ENCODE measurements at regions not wholly inside any gene's neighbourhood (a gene's known extent, or its start where the extent isn't known, plus 50 kb on each side); places are given as distances from the start of the nearest gene placed in this dataset.
"Not testable (repeated sequence)": the region's sequence is repeated elsewhere in the genome, so short reads cannot be mapped to it uniquely, and the experiment has no call there.

DNA sequence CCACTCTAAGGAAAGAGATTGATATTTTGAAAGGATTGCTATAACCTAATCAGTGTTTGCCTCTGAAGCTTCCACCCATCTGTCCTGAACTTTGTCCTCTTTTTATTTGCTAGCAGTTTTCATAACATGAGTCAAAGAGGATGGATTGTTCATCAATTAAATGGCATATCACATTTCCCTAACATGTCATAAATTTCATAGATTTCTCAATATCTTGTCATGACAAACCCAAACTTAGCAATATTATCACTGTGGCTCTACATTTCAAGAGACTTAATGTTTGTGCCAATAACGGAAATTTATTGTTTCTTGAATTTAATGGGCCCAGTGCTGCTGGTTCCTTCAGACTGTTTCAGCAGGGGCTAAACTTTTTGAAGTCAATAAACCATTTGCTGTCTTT is 330.3 kb downstream of the CAAP1 start:
- no peak for DNase-seq

GRCh38 chr9:26561928-26562327 is 330.7 kb downstream of the CAAP1 start:
- no peak for DNase-seq

- DNase-seq = no peak
Measured at GRCh38 chr9:26559506-26559905, 333.1 kb downstream of the CAAP1 start.

DNA sequence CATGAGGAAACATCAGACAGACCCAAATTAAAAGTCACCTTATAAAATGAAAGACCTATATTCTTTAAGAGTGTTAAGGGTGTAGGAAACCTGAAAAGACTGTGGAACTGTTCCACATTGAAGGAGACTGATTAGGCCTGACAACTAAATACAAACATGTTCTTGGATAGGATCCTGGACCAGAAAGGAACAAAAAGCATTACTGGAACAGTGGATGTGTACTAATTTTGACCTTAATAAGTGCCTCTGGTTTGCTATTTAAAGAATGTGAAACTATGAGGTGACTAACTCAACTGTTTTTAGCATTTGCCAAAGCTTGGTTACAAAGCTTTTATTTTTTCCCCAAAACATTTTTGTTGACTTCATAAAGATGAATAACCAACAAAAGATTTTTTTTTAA is 340.6 kb downstream of the CAAP1 start:
- no peak for DNase-seq

GRCh38 chr9:26551451-26551850 is 341.2 kb downstream of the CAAP1 start:
- no peak for DNase-seq

DNA sequence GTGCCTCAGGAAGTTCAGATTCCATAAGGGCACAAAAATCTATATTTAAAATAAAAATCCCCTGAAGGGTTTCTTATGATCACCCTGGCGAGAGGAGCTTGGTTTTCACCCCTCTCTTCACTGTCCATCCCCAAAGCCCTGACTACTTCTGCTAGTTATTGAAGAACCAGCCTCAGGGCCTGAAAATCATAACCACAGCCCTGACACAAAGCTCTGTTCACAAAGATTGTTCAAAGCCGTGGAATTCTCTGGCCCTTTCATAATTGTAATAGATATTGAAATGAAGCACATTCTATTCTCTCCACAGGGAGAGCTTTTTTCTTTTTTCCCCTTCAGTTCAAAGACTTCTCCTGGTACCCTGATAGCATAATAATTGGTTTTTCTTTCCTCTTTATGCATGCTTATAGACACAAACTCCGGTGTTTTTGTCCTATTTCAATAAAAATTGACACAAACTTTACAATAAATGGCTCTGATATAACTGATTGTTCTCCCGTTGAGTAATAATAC is 343.8 kb downstream of the CAAP1 start:
- no peak for DNase-seq

- no peak for DNase-seq
Measured at GRCh38 chr9:26539867-26540493, 352.6 kb downstream of the CAAP1 start.

DNA sequence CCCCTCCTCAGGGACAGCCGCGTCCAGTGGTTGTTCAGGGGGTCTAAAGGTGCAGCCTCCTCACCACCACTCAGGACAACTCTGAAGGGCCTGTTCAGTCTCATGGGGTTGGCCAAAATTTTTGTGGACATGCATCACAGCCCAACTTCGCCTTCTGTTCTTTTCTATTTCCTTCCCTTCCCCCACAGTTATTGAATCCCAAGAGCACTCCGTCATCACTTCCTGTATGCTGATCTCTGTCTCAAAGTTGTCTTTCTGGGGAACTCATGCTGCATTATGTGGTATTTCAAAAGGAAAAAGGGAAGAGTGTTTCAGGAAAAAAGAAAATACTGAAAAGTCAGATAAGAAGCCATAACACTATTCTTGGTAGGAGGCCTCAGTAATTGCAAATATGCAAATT is 355.4 kb downstream of the CAAP1 start:
- DNase-seq = no peak

GRCh38 chr9:26535151-26535550 is 357.5 kb downstream of the CAAP1 start:
- no peak for DNase-seq

GRCh38 chr9:26530841-26531240 is 361.8 kb downstream of the CAAP1 start:
- no peak for DNase-seq

GRCh38 chr9:26527931-26528330 is 364.7 kb downstream of the CAAP1 start:
- no peak for DNase-seq

DNA sequence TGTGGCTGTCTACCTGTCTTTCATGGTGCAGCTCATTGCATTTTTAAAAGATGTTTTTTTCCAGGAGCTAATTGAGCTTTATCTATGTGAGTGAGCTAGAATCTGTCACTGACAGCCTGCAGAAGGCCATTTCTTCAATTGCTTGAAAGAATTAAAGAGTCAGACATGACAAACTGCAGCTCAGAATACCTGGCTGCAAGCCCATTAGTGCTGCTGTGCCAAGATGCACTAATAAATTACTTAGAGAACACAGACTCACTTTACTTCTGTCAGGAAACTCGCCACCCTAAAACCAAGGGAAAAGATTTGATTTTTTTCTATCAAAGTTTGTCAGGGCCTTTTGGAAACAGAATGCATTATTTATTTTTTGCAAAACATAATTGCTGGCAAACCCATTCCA is 368.3 kb downstream of the CAAP1 start:
- no peak for DNase-seq

DNA sequence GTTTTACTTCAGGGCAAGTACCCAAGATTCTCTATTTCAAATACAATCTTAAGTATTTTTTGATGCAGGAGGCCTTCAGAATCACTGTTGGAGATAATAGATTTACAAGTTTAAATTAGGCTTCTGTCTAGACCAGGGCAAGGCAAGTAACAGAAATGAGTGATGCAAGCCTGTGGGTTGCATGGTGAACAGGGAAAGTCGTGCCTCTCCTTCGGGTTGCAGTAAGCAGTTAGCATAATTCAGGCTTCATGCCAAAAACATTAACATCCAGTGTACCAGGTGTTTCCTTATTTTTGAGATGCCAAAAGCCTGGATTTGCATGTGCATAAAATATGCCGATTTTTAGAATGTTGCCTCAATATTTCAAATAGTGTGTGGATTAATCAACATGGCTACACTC is 369.0 kb downstream of the CAAP1 start:
- no peak for DNase-seq

- no peak for DNase-seq
Measured at GRCh38 chr9:26520141-26520540, 372.5 kb downstream of the CAAP1 start.

- no peak for DNase-seq
Measured at GRCh38 chr9:26516773-26517343, 375.7 kb downstream of the CAAP1 start.

DNA sequence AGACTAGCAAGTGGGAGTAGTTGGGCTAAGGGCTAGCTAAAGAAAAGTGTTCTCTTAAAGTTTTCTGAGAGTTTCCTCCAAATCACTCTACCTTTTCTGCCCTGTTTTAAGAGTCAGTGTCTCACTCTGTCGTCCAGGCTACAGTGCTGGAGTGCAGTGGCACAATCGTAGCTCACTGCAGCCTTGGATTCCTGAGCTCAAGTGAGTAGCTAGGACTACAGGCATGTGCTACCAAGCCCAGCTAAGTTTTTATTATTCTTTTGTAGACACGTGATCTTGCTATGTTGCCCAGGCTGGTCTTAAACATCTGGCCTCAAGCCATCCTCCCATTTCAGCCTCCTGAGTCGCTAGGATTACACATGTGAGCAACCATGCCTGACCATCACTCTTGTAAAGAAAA is 378.9 kb downstream of the CAAP1 start:
- no peak for DNase-seq

- DNase-seq = no peak
Measured at GRCh38 chr9:26510137-26510536, 382.5 kb downstream of the CAAP1 start.

DNA sequence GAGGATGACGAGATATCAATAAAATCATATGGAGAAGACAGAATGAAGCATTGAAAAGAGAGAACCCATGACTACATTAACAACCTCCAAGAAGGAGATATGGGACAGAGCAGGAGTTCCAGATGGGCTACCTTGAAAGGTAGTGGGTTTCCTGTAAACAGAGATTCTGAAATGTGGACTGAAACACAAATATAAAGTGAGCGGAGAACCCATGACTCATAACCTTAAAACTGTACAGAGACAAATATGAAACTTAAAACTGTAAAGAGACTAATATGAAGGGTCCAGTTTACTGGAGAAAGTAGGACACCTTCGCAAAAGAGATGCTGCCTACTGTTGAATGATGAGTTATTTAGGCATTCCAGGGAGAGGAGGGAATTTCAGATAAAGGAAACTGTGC is 383.7 kb downstream of the CAAP1 start:
- no peak for DNase-seq

GRCh38 chr9:26504057-26504456 is 388.5 kb downstream of the CAAP1 start:
- no peak for DNase-seq

DNA sequence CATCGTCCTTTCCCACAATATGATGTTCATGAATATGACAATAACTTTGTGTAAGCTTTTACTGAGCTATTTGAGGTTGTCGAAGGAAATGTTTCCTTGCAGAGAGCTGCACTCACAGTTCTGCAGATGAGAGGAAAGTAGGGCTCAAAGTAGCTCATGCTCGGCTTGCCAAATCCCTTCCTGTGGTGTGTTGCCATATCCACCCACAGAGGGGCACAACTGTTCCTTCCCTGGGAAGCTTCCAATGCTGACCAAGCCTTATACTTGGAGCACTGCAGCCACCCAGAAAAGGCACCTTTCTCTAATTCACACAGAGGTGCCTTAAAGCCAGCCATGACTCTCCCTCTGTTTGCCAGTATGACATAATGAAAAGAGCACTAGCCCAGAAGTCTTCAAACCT is 390.3 kb downstream of the CAAP1 start:
- DNase-seq = no peak

DNA sequence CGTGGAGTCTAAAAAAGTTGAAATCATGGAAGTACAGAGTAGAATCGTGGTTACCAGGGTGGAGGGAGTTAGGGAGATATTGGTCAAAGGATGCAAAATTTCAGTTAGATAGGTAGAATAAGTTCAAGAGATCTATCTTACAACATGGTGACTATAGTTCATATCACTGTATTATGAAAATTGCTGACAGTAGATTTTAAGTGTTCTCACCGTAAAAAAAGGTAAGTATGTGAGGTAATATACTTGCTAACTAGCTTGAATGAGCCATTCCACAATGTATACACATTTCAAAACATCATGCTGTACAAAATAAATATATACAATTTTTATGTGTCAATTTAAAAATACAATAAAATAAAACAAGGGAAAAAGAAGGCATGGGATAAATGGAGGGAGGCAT is 392.1 kb downstream of the CAAP1 start:
- DNase-seq = no peak

- DNase-seq = not testable (repeated sequence)
Measured at GRCh38 chr9:26492608-26493521, 399.7 kb downstream of the CAAP1 start.

DNA sequence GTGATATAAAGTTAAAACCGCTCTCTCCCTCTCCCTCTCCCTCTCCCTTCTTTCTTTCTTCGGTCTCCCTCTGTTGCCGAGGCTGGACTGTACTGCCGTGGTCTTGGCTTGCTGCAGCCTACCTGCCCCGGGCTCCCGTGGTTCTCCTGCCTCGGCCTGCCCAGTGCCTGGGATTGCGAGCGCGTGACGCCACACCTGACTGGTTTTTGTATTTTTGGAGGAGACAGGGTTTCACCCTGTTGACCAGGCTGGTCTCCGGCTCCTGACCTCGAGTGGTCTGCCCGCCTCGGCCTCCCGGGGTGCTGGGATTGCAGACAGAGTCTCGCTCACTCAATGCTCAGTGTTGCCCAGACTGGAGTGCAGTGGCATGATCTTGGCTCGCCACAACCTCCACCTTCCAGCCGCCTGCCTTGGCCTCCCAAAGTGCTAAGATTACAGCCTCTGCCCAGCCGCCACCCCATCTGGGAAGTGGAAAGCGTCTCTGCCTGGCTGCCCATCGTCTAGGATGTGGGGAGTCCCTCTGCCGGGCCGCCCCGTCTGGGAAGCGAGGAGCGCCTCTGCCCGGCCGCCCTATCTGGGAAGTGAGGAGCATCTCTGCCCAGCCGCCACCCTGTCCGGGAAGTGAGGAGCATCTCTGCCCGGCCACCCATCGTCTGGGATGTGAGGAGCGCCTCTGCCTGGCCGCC is 400.5 kb downstream of the CAAP1 start:
- DNase-seq = not testable (repeated sequence)
